ENCODE measurements at regions not wholly inside any gene's neighbourhood (a gene's known extent, or its start where the extent isn't known, plus 50 kb on each side); places are given as distances from the start of the nearest gene placed in this dataset.

GRCh38 chr18:34514957-34515356 lies 195.1 kb upstream of the DTNA start:
- TF ChIP-seq POLR2A (IDR thresholded peaks at IDR 0.05): no peak
- no peak for TF ChIP-seq CTCF (IDR thresholded peaks at IDR 0.05)
